NCI-H2171 (cell line): ENCODE measurements at regions not wholly inside any gene's neighbourhood (a gene's known extent, or its start where the extent isn't known, plus 50 kb on each side); places are given as distances from the start of the nearest gene placed in this dataset.
"Not testable (repeated sequence)": the region's sequence is repeated elsewhere in the genome, so short reads cannot be mapped to it uniquely, and the experiment has no call there.

Source experiments
- DNase-seq: peaks from one replicate; lab custom pipeline; 2025; lab: John Stamatoyannopoulos, UW

DNA sequence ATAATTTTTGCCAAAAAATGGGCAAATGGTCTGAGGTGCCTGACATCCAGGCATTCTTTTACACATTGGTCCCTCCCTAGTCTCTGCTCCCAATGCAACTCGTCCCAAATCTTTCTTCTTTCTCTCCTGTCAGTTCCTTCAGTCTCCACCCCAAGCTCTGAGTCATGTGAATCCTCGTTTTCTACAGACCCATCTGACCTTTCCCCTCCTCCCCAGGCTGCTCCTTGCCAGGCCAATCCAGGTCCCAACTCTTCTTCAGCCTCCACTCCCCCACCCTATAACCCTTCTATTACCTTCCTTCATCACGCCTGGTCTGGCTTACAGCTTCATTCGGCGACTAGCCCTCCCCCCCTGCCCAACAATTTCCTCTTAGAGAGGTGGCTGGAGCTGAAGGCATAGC, 55.3 kb downstream of the BBS10 start:
- DNase-seq = not testable (repeated sequence)

- not testable (repeated sequence) for DNase-seq
These were observed 55.9 kb downstream of the BBS10 start for GRCh38 chr12:76292305-76292704.

- DNase-seq = no peak
These were observed 57.0 kb downstream of the BBS10 start for GRCh38 chr12:76290963-76291859.

DNA sequence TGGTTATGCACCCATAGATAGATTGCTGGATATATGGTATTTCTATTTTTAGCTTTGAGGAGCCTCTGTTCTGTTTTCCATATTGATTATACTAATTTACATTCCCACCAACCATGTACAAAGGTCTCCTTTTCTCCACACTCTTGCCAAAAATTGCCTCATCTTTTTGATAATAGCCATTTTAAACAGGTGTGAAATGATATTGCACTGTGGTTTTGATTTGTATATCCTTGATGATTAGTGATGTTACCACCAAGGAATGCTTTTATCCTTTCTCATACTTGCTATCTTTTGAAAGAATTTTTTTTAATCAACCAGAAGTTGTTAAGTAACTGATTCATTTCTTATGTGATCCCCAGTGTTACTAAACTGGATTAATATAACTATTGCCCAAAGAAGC, 60.0 kb downstream of the BBS10 start:
- no peak for DNase-seq

GRCh38 chr12:76284816-76285750, 63.1 kb downstream of the BBS10 start:
- no peak for DNase-seq

GRCh38 chr12:76282744-76283143, 65.5 kb downstream of the BBS10 start:
- DNase-seq = no peak

DNA sequence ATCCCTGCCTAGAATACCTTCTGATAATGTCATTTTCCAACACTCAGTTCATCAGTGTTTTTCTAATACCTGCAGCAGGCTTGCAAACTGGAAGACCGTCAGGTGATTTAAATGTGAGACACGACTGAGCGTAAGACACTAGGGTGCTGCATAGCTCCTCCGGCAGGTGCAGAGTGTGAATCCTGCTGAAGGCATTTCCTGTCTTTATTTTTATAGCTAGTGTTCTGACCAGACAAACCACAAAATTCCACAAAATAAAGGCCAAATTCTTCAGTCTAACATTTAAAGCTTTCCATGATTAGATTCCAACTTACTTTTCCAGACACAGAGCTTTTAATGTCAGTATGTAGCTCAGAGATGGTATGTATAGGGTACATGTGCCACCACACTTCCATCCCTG, 70.7 kb downstream of the BBS10 start:
- DNase-seq = no peak

- DNase-seq = no peak
These were observed 71.6 kb downstream of the BBS10 start for GRCh38 chr12:76276499-76277151.

DNA sequence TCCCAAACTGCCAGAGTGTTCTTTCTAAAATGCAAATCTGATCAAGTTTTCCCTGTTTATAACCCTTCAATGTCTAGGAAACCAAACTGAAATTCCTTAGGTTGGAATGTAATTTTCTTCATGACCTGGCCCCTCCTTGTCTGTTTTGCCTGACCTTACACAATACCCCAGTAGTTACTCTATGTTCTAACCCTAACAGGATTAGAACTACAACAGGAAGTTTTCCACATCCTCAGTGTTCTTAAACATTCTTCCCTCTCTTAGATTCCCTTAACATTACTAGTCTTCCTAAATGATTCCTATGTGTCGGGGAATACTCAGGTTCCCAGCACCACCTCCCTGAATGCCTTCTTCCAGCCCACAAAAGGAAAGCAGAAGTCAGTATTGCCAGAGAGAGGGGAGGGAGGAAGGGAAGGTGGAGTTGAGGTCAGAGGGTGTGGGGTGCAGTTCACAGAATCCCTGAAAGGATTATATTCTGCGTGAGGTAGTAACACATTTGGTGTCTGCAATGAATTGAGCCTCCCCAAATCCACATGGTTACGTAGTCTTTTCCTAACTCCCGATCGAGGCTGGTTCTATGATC, 72.6 kb downstream of the BBS10 start:
- DNase-seq = no peak

DNA sequence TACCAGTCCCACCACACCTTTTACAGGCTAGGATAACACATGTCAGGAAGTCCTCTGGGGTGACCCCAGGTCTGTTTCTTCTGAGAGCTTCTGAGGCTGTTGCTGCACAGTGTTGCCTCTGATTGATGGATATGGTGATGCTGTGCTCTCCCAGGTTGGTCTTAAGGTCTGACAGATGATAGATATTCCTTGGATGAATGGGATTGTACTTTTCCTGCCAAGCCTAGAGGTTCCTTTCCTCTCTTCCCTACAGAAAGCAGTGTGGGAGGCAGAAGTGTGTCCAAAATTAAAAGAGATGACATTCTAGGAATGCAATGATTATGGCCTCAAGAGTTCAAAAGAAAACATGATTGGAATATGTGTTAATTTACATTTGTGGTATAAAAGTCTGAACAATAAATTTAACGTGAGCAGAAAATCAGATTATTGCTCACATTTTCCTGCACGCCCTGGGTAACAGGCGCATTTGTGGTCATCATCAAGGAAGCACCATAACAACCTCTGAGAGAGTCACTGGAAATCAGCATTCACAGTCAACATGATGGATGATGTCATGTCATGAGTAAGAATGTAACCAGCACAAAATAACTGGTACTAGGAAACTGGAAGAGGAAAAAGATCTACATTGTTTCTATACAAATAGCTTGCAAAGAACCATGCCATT, 73.7 kb downstream of the BBS10 start:
- DNase-seq = no peak

DNA sequence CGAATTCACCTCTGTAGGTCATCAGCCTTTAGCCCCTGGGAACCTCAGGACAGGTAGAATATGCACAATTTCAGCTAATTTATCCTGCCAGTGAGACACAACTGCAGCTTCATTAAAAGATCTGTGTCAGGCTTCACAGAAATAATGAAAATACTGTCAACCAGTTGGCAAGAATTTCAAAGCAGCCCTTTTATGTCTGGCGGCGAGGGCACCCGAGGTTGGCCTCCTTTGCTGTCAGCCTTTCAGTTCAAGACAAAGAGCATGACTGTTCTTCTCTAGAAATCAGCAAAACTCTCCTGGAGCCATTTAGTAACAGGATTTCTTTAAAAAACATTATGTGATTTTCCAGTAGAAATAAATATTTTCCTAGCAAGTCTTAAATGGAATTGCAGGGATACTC, 75.9 kb downstream of the BBS10 start:
- DNase-seq = no peak

DNA sequence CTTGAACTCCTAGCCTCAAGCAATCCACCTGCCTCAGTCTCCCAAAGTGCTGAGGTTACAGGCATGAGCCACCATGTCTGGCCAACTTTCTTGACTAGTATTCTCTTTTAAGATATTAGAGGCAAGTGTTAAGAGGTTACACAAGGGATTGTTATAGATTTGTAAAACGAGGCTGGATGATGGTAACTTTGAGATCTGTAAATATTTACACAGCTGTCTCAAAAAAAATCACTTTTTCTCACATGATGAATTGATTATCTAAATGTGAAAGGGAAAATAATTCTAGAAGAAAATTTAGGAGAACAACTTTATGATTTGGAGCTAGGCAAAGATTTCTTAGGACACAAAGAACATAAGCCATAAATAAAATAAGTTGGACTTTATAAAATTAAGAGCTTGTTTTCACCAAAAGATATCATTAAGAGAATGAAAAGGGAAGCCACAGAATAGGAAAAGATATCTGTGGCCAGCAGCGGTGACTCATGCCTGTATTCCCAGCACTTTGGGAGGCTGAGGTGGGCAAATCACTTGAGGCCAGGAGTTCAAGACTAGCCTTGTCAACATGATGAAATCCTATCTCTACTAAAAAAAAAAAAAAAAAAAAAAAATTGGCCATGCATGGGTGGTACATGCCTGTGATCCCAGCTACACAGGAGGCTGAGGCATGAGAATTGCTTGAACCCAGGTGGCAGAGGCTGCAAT, 77.4 kb downstream of the BBS10 start:
- no peak for DNase-seq

DNA sequence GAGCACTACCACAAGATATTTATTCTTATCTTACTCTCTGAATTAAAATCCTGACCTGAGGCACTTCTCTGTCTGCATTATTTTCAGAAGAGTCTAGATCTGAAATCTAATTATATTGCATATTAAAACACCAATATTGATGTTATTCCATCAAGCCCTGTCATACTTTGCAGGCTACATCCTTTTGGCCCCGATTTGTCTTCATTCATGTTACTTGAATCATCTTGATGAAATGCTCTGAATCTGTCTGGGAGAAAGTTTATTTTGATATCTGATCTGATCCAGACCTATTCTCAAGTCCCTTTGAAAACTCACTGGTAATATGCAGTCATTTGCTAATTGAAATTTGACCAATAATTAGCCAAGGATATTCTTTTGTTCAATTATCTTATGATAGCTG, 79.9 kb downstream of the BBS10 start:
- no peak for DNase-seq

DNA sequence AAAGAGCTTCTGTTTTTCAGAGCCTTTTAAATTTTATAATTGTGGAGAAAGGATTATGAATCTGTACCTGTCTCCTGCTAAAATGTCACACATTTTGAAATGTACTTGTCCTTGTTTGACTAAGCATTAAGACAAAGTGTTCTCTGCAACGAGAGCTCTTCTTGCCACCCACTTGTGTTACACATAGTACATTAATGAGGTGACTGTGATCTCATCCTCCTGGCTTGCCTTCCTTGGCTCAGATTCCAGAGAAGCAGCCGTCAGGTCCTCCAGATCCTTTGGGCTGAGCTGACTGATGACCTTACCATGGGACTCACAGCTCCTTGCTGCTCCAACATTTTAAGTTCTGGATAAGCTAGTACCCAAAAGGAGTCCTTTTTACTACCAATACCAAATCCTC, 81.4 kb downstream of the BBS10 start:
- DNase-seq = no peak

DNA sequence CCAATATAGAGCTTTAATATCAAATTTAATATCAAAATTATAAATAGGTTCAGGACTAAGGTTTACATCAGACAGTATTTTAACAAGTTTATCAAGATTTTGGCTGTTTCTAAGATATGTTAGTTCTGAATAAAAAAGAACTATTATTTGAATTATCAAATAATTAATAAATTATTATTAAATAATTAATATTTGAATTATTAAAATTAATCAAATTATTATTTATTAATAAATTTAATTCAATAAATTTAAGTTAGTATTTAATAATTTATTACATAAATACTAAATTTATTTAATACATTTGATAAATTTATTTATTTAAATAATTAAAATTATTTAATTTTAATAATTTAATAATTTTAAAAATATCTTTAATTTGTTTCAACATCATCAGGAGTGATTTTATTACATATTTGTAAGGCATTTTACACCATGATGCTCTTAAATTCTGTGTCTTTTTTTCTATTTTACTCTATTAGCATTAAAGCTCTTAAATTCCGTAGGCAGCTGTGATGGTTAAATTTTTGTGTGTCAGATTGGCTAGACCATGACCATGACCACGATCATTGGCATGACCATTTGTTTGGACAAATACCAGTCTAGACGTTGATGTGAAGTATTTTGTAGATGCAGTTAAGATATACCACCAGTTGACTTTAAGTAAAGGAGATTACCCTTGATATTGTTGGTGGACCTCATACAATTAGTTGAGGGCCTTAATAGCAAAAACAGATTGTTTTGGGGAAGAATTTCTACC, 82.6 kb downstream of the BBS10 start:
- DNase-seq = no peak

GRCh38 chr12:76264611-76265012, 83.6 kb downstream of the BBS10 start:
- no peak for DNase-seq

DNA sequence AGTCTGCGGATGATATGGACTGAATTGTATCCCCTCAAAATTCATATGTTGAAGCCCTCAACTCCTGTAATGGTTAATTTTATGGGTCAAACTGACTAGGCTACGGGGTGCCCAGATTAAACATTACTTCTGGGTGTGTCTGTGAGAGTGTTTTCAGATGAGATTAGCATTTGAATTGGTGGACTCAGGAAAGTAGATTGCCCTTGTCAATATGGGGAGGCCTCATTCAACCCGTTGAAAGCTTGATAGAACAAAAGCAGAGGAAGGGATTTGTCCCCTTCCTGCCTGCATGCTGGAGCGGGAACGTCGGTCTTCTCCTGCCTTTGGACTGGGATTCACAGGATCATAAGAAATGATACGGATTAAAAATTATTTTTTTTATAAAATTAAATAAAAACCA, 84.5 kb downstream of the BBS10 start:
- DNase-seq = no peak

GRCh38 chr12:76260390-76260748, 87.8 kb downstream of the BBS10 start:
- DNase-seq = no peak

DNA sequence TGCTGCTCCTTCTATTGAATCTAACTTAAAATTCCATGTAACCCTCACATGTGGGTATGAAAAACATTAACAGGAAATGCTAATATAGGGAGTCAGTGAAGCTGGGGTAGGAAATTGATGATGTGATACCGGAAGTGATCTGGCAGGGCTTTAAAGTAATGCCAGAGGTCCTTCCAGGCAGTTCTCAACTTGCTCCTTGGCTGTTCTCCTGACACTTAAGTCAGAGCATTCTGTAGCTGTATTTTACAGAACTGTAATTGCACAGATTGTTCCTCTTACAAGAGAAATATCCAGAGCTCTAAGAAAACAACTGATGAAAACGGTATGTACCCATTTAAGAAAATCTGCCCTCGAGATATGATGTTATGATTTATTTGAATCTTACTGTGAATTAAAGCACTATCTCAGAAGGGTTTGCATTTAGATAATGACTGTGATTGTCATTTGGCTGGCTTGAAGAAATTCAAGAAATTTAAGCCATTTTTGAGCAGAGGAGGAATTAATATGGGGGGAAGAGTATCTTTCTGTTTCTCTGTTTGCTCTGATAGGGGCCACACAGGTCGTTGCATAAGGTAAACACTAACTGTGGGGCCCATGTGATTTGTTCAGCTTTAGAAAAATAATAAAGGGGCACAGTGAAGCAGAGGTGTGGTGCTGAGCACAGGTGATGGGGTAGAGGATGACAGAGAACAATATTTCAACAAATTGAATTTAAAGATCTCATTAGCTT, 88.4 kb downstream of the BBS10 start:
- no peak for DNase-seq

GRCh38 chr12:76259106-76259505, 89.1 kb downstream of the BBS10 start:
- no peak for DNase-seq
